HEK293T (cell line): ENCODE measurements at regions not wholly inside any gene's neighbourhood (a gene's known extent, or its start where the extent isn't known, plus 50 kb on each side); places are given as distances from the start of the nearest gene placed in this dataset.

Experiments used
- CTCF ChIA-PET: fragments of 350-600 bp; formaldehyde crosslinking; extraction: SDS; loops from one replicate; lab custom pipeline; 2021; ENCODE audit warnings: antibody characterized with exemption, inconsistent platforms; lab: Yijun Ruan, JAX
- POLR2A ChIA-PET: fragments of 350-600 bp; formaldehyde crosslinking; extraction: SDS; loops from one replicate; lab custom pipeline; 2020; ENCODE audit warnings: antibody characterized with exemption, inconsistent platforms; lab: Yijun Ruan, JAX
- DNase-seq: peaks from one replicate; pipeline ENCODE4 v3.0.0; 2012; ENCODE audit warnings: mixed read lengths; ENCODE audit errors: extremely low spot score
- ARNT ChIP-seq: fragments of 450-650 bp; IDR thresholded peaks from 2 replicates; pipeline ENCODE4 v1.6.1; 2017; ENCODE audit warnings: mild to moderate bottlenecking
- BHLHE40 ChIP-seq: fragments of 450-650 bp; IDR thresholded peaks from 2 replicates; pipeline ENCODE4 v1.6.1; 2016; ENCODE audit warnings: mild to moderate bottlenecking, moderate library complexity, borderline replicate concordance
- CTBP1 ChIP-seq: fragments of 450-650 bp; IDR thresholded peaks from 2 replicates; pipeline ENCODE4 v1.6.1; 2016; ENCODE audit warnings: borderline replicate concordance
- ELF4 ChIP-seq: fragments of 450-650 bp; IDR thresholded peaks from 2 replicates; pipeline ENCODE4 v1.6.1; 2017; ENCODE audit warnings: antibody characterized with exemption
- FOXA1 ChIP-seq: fragments of 450-650 bp; IDR thresholded peaks from 2 replicates; pipeline ENCODE4 v1.6.1; 2016; ENCODE audit warnings: mild to moderate bottlenecking
- FOXK2 ChIP-seq: fragments of 450-650 bp; IDR thresholded peaks from 2 replicates; pipeline ENCODE4 v1.6.1; 2016; ENCODE audit warnings: mild to moderate bottlenecking
- FOXM1 ChIP-seq: fragments of 450-650 bp; IDR thresholded peaks from 2 replicates; pipeline ENCODE4 v1.6.1; 2017; ENCODE audit warnings: mild to moderate bottlenecking, borderline replicate concordance
- HDGF ChIP-seq: fragments of 450-650 bp; IDR thresholded peaks from 2 replicates; pipeline ENCODE4 v1.6.1; 2017; ENCODE audit warnings: antibody characterized with exemption, borderline replicate concordance
- L3MBTL2 ChIP-seq: fragments of 450-650 bp; conservative IDR thresholded peaks from 2 replicates; pipeline ENCODE4 v1.6.1; 2016; ENCODE audit warnings: mild to moderate bottlenecking
- LEF1 ChIP-seq: fragments of 450-650 bp; IDR thresholded peaks from 2 replicates; pipeline ENCODE4 v1.6.1; 2017; ENCODE audit warnings: mild to moderate bottlenecking, borderline replicate concordance
- NFRKB ChIP-seq: fragments of 450-650 bp; IDR thresholded peaks from 2 replicates; pipeline ENCODE4 v1.6.1; 2016; ENCODE audit warnings: mild to moderate bottlenecking, moderate library complexity
- SP1 ChIP-seq: fragments of 450-650 bp; IDR thresholded peaks from 2 replicates; pipeline ENCODE4 v1.6.1; 2017
- SUZ12 ChIP-seq: fragments of 450-650 bp; IDR thresholded peaks from 2 replicates; pipeline ENCODE4 v1.6.1; 2016; ENCODE audit warnings: mild to moderate bottlenecking
- TARDBP ChIP-seq: fragments of 450-650 bp; IDR thresholded peaks from 2 replicates; pipeline ENCODE4 v1.6.1; 2016
- ZNF384 ChIP-seq: fragments of 450-650 bp; IDR thresholded peaks from 2 replicates; pipeline ENCODE4 v1.6.1; 2016
- TF ChIP-seq, protein P1 (sequence below): fragments of 450-650 bp; IDR thresholded peaks from 2 replicates; pipeline ENCODE4 v1.6.1; 2016

DNA sequence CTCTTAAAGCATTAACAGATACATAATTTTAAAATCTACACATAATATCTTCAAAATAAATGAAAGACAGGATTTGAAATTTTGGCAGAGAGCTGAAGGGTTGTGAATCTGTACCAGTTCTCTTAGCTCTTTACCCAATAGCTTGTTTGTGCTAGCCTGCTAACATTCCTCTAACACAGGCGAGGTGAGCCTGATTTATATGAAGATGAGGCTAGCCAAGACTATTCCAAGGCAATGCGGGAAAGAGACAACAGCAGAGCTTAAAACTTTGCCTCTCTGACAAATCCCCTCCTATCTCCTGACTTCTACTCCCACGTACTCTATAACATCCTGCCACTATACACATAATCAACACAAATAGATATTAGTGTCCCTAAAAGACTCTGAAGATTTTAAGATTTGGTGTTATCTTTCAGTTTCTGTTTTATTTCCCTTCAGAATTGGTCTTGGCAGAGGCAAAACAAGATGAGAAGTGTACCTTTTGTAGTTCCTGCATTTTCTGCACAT is 745.6 kb upstream of the ZNF608 start:
- TF ChIP-seq LEF1 = no peak
- TF ChIP-seq CTBP1 = no peak
- POLR2A ChIA-PET = no interaction called here
- DNase-seq = no peak
- CTCF ChIA-PET = no interaction called here

DNA sequence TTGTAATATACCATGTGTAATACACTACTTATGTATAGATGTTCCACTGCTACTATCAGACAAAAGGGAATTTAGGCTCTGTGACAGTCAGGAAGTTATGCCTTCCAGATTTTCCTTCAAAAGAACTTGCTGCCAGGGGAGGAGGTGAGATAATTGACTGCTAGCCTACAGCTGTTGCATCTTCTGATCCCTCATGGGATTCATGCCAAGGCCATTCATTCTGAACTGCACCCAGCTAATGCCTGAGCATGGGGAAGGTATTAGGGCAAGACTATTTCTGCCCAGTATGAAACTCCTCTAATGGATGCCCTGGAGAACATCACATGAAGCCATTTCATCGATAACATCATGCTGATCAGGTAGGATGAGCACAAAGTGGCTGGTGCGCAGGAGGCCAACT is 746.5 kb upstream of the ZNF608 start:
- TF ChIP-seq FOXK2 (no peak), LEF1 (no peak), ELF4 (no peak), SP1 (no peak), FOXA1 (no peak), NFRKB (no peak), SUZ12 (no peak), ARNT (no peak), CTBP1 (no peak), ZNF384 (no peak), BHLHE40 (no peak), TARDBP (no peak), HDGF (no peak), FOXM1 (no peak)
- TF ChIP-seq, protein P1, sequence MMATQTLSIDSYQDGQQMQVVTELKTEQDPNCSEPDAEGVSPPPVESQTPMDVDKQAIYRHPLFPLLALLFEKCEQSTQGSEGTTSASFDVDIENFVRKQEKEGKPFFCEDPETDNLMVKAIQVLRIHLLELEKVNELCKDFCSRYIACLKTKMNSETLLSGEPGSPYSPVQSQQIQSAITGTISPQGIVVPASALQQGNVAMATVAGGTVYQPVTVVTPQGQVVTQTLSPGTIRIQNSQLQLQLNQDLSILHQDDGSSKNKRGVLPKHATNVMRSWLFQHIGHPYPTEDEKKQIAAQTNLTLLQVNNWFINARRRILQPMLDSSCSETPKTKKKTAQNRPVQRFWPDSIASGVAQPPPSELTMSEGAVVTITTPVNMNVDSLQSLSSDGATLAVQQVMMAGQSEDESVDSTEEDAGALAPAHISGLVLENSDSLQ = no peak
- ChIA-PET CTCF (interaction anchor here (0.6 kb wide), 1 partner anchor 1479 kb away, joined by 10 read pairs; no protein-coding TSS in a partner anchor), POLR2A (no interaction called here)
- no peak for DNase-seq

DNA sequence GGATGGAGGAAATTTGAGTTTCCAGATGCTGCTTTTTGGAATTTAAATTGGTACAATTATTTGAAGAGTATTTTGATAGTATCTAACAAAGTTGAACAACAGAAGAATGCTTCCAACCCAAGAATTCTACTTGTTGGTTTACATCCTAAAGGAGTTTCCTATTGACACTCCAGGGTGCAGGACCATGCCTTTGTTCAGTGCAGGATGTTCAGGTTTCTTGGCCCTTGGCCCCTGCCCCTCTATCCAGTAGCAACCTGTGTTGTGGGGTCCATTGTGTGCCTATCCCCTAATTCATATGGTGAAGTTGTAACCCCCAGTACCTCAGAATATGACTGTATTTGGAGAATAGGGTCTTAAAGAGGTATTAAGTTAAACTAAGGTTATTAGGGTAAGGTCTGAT is 750.0 kb upstream of the ZNF608 start:
- DNase-seq = no peak
- ChIA-PET CTCF (no interaction called here), POLR2A (no interaction called here)
- no peak for TF ChIP-seq LEF1
- no peak for TF ChIP-seq FOXM1
- TF ChIP-seq ARNT = no peak
- TF ChIP-seq HDGF = no peak
- TF ChIP-seq CTBP1 = no peak
- no peak for TF ChIP-seq L3MBTL2
- TF ChIP-seq SUZ12 = no peak
- no peak for TF ChIP-seq ELF4

DNA sequence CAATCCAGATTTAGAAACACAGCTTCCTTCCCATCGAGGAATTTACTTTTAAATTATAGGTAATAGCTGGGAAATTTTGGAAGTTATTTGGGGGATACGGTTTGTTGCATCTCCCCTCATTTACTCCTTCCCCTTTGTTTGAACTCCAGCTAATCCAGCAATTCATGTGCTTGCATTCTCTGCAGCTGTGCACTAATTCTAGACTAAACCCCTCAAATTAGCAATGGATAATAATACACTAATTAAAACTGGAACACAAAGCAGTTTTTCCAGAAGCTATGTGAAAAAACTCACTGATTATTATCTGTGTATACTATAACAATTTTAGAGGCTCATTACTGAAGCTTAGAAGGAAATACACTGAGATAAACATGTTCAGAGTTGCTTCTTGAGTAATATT is 751.2 kb upstream of the ZNF608 start:
- ChIA-PET CTCF (no interaction called here), POLR2A (no interaction called here)
- TF ChIP-seq FOXM1 = no peak
- no peak for TF ChIP-seq FOXA1
- TF ChIP-seq NFRKB = no peak
- TF ChIP-seq SUZ12 = no peak
- TF ChIP-seq TARDBP = no peak
- no peak for DNase-seq

DNA sequence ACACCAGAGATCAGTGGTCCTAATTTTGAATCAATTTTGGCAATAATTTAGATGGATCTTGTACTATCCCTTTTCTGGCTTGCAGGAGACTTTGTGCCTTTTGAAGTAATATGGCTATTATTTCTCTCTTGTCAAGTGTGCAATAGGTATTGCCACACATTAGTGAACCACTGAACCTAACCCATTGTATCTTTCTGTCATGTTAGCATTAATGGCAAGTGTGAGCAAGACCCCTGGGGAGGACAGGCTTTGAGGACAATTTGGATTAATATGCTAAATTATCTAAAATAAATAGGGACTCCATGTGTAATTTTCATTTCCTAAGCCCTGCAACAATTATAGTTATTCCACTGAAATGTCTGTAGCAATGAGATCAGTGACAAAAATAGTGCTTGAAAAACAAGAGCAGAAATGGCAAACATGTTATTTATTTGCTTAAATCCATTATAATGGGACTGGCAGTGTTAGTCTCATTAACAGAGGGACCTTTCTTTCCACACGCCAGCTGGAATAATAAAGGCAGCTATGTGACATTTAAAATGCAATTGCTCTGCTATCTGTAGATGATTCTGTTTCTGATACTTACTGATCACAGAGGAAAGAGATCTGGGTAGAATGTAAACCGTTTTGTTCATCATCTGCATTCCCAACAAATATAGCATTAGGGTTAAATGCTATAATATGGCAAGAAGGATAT is 753.3 kb upstream of the ZNF608 start:
- TF ChIP-seq ARNT = no peak
- no peak for TF ChIP-seq SP1
- TF ChIP-seq FOXA1 = no peak
- no peak for TF ChIP-seq NFRKB
- TF ChIP-seq ELF4 = no peak
- no peak for TF ChIP-seq LEF1
- TF ChIP-seq ZNF384 = no peak
- TF ChIP-seq FOXM1 = no peak
- TF ChIP-seq HDGF = no peak
- no peak for TF ChIP-seq BHLHE40
- no peak for TF ChIP-seq FOXK2
- TF ChIP-seq L3MBTL2 = no peak
- TF ChIP-seq TARDBP = no peak
- no peak for TF ChIP-seq SUZ12
- no peak for TF ChIP-seq CTBP1
- TF ChIP-seq, protein P1 = no peak
- DNase-seq = no peak
- ChIA-PET POLR2A (no interaction called here), CTCF (interaction anchor here (1.0 kb wide), 1 partner anchor 110 kb away, joined by 3 read pairs; no protein-coding TSS in a partner anchor)

DNA sequence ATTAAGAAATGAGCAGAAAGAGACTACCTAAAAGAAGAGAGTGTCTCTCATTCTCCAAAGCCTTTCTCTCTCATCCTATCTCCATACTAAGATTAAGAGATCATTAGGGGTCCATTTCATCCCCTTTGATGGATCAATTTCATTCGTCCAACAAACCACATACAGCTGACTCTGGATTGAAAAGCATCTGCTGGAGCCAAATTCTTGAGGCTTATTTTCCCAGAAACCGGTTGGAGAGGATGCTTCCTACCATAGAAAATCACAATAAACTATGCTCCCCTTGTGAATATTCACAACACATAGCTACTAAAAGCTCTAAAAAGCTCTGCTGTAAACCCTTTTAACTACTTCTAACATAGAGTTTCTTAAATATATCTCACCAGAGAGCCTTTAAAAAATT is 755.0 kb upstream of the ZNF608 start:
- TF ChIP-seq BHLHE40 = no peak
- TF ChIP-seq NFRKB = no peak
- no peak for TF ChIP-seq FOXM1
- no peak for TF ChIP-seq ARNT
- TF ChIP-seq ELF4 = no peak
- no peak for TF ChIP-seq HDGF
- no peak for TF ChIP-seq FOXK2
- CTCF ChIA-PET = no interaction called here
- POLR2A ChIA-PET = no interaction called here
- DNase-seq = no peak

DNA sequence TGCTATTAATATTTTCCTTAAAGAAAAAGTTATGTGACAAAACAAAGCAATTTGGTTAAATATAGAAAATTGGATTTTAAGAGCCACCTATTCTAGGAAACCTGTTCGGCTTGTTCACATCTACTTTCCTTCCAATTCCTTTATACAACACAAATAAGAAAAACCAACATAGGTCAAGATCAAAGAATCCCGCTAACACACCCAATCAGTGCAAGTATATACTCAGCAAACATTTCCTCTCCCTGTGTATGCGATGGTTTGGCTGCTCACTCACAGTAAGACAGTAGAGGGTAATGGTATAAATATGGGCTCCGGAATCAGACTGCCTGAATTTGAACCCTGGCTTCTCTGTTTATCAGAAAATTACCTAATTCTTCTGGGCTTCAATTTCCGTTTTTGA is 757.5 kb upstream of the ZNF608 start:
- ChIA-PET CTCF (no interaction called here), POLR2A (no interaction called here)
- no peak for DNase-seq
- no peak for TF ChIP-seq FOXK2
- TF ChIP-seq TARDBP = no peak
- TF ChIP-seq ZNF384 = no peak
- no peak for TF ChIP-seq LEF1
- TF ChIP-seq FOXM1 = no peak
- no peak for TF ChIP-seq ELF4
- TF ChIP-seq SUZ12 = no peak
- no peak for TF ChIP-seq ARNT
- no peak for TF ChIP-seq BHLHE40

DNA sequence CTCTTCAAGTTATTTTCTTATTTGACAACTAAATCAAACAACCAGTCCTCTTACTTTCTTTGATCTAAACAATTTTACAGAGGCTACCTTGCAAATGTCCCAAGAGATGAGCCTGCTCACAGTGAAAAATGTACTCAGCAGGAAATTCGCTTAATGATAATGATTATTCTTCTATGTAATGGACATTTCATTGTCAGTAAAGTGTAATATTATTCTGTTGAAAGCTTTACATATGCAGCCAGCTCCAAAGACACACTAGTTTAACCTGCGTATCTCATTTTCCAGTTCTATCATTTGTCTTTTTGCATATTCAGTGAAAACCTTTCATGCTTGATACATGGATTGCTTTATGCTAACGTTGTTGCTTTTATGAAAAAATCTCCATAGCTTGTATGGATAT is 758.7 kb upstream of the ZNF608 start:
- DNase-seq = no peak
- CTCF ChIA-PET = no interaction called here
- POLR2A ChIA-PET = no interaction called here
- TF ChIP-seq SP1 = no peak
- TF ChIP-seq FOXM1 = no peak
- TF ChIP-seq HDGF = no peak
- TF ChIP-seq SUZ12 = no peak
- no peak for TF ChIP-seq LEF1
- TF ChIP-seq ARNT = no peak
- TF ChIP-seq L3MBTL2 = no peak
- TF ChIP-seq ZNF384 = no peak
- no peak for TF ChIP-seq BHLHE40
- TF ChIP-seq CTBP1 = no peak
- TF ChIP-seq, protein P1 = no peak
